ENCODE measurements at regions not wholly inside any gene's neighbourhood (a gene's known extent, or its start where the extent isn't known, plus 50 kb on each side); places are given as distances from the start of the nearest gene placed in this dataset.

GRCh38 chr7:47192978-47193377 is 388.9 kb downstream of the TNS3 start:
- 52% methylated on average over 4 of the region's 4 CpGs for WGBS
- H3K4me3 ChIP-seq, result no peak overlapping the region
- H3K4me1 ChIP-seq (replicated peaks), result no peaks in the 10 kb centered on the region
- DNase-seq (ENCODE audit: low spot score), result no peak
- no peaks in the 10 kb centered on the region for H3K27me3 ChIP-seq (replicated peaks; ENCODE audit: insufficient read depth)
- intact Hi-C loops (cut with DNase I), result no loop called here
- no peak for TF ChIP-seq CTCF (IDR thresholded peaks at IDR 0.05)
- no peak for TF ChIP-seq POLR2A (IDR thresholded peaks at IDR 0.05)
- TF ChIP-seq POLR2AphosphoS5 (IDR thresholded peaks at IDR 0.05), result no peak
- H3K27ac ChIP-seq, result no peak overlapping the region
- no peaks in the 10 kb centered on the region for H3K9me3 ChIP-seq
- H3K36me3 ChIP-seq, result no peaks in the 10 kb centered on the region

GRCh38 chr7:47191876-47192291 is 390.0 kb downstream of the TNS3 start:
- H3K27ac ChIP-seq, result no peak overlapping the region
- H3K27me3 ChIP-seq (replicated peaks; ENCODE audit: insufficient read depth), result no peaks in the 10 kb centered on the region
- H3K9me3 ChIP-seq, result no peaks in the 10 kb centered on the region
- DNase-seq (ENCODE audit: low spot score), result peak; percentile 16
- no peaks in the 10 kb centered on the region for H3K4me1 ChIP-seq (replicated peaks)
- 91% methylated on average over 8 of the region's 9 CpGs for WGBS
- H3K36me3 ChIP-seq, result no peaks in the 10 kb centered on the region
- H3K4me3 ChIP-seq, result no peak overlapping the region
- TF ChIP-seq POLR2A (IDR thresholded peaks at IDR 0.05) (no peak), POLR2AphosphoS5 (IDR thresholded peaks at IDR 0.05) (no peak), CTCF (IDR thresholded peaks at IDR 0.05) (no peak)
- intact Hi-C loops (cut with DNase I), result no loop called here

GRCh38 chr7:47191316-47191715 is 390.6 kb downstream of the TNS3 start:
- H3K36me3 ChIP-seq, result no peaks in the 10 kb centered on the region
- TF ChIP-seq POLR2A (IDR thresholded peaks at IDR 0.05) (no peak), CTCF (IDR thresholded peaks at IDR 0.05) (no peak), POLR2AphosphoS5 (IDR thresholded peaks at IDR 0.05) (no peak)
- intact Hi-C loops (cut with DNase I), result no loop called here
- 96% methylated on average over 2 of the region's 2 CpGs for WGBS
- H3K27ac ChIP-seq, result no peak overlapping the region
- no peaks in the 10 kb centered on the region for H3K9me3 ChIP-seq
- H3K4me3 ChIP-seq, result no peak overlapping the region
- no peaks in the 10 kb centered on the region for H3K4me1 ChIP-seq (replicated peaks)
- no peaks in the 10 kb centered on the region for H3K27me3 ChIP-seq (replicated peaks; ENCODE audit: insufficient read depth)
- DNase-seq (ENCODE audit: low spot score), result no peak

- Histone ChIP-seq H3K9me3 (no peaks in the 10 kb centered on the region), H3K27me3 (replicated peaks; ENCODE audit: insufficient read depth) (no peaks in the 10 kb centered on the region), H3K4me3 (no peak overlapping the region), H3K27ac (no peak overlapping the region), H3K36me3 (no peaks in the 10 kb centered on the region), H3K4me1 (replicated peaks) (no peaks in the 10 kb centered on the region)
- no peak for TF ChIP-seq POLR2AphosphoS5 (IDR thresholded peaks at IDR 0.05)
- TF ChIP-seq CTCF (IDR thresholded peaks at IDR 0.05), result no peak
- no peak for TF ChIP-seq POLR2A (IDR thresholded peaks at IDR 0.05)
- WGBS, result 67% methylated on average over 4 of the region's 4 CpGs
- intact Hi-C loops (cut with DNase I), result no loop called here
- no peak for DNase-seq (ENCODE audit: low spot score)
These were observed 391.4 kb downstream of the TNS3 start for GRCh38 chr7:47190462-47190861.

DNA sequence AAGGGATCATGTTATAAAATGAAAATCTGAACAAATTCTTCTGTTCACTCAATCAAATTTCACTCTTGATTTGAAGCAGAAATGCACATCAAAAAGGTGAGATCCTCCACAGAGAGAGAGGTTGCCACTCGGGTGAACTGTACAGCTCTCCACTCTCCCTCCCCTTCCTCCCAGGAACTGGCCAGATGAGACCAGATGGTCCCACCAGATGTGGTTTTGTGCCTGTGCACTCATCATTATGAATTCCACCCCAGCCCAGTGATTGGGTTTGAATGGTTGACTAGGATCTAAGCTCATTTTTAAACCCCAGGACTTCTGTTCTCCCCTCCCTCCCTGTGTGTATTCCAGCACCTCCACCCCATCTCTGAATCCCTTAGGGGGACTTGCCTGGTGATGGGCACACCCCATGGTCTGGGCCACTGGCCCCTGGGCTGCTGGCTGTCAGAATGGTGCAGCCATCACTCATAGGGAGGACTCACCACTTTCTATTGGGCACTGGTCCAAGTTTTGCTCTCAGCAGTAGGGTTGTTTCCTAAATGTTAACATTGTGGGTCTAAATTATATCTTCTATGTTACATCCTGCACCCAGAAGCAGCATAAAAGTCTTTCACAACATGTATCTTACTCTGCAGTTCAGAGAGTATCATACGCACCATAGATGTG is 393.1 kb downstream of the TNS3 start:
- no peak for TF ChIP-seq POLR2A (IDR thresholded peaks at IDR 0.05)
- TF ChIP-seq POLR2AphosphoS5 (IDR thresholded peaks at IDR 0.05), result no peak
- no peak for TF ChIP-seq CTCF (IDR thresholded peaks at IDR 0.05)
- intact Hi-C loops (cut with DNase I), result no loop called here
- WGBS, result 78% methylated on average over 2 of the region's 2 CpGs
- H3K27me3 ChIP-seq (replicated peaks; ENCODE audit: insufficient read depth), result no peaks in the 10 kb centered on the region
- no peaks in the 10 kb centered on the region for H3K9me3 ChIP-seq
- H3K4me1 ChIP-seq (replicated peaks), result no peaks in the 10 kb centered on the region
- no peak overlapping the region for H3K27ac ChIP-seq
- no peaks in the 10 kb centered on the region for H3K36me3 ChIP-seq
- DNase-seq (ENCODE audit: low spot score), result no peak
- H3K4me3 ChIP-seq, result no peak overlapping the region
